ENCODE measurements at regions not wholly inside any gene's neighbourhood (a gene's known extent, or its start where the extent isn't known, plus 50 kb on each side); places are given as distances from the start of the nearest gene placed in this dataset.
"Not testable (repeated sequence)": the region's sequence is repeated elsewhere in the genome, so short reads cannot be mapped to it uniquely, and the experiment has no call there.

GRCh38 chr11:70600911-70601415 is 202.6 kb downstream of the CTTN start:
- not testable (repeated sequence) for H3K27ac ChIP-seq (ENCODE audit: low read depth, low read length); H3K36me3 ChIP-seq (ENCODE audit: control insufficient read depth, insufficient read depth, low read length); H3K9ac ChIP-seq (ENCODE audit: low read depth, low read length); H3K4me3 ChIP-seq (ENCODE audit: low read depth, low read length); H3K9me3 ChIP-seq (ENCODE audit: control insufficient read depth, insufficient read depth, low read length); H3K27me3 ChIP-seq (ENCODE audit: control insufficient read depth, insufficient read depth, low read length)
- peaks cover 16% of the 10 kb centered on the region for H3K4me1 ChIP-seq (ENCODE audit: control insufficient read depth, insufficient read depth, low read length)

- H3K27me3 ChIP-seq (ENCODE audit: control insufficient read depth, insufficient read depth, low read length): no peaks in the 10 kb centered on the region
Measured at GRCh38 chr11:70601861-70602538, 203.7 kb downstream of the CTTN start.

GRCh38 chr11:70603114-70603755 is 204.9 kb downstream of the CTTN start:
- H3K4me3 ChIP-seq (ENCODE audit: low read depth, low read length): no peak overlapping the region
- no peaks in the 10 kb centered on the region for H3K9me3 ChIP-seq (ENCODE audit: control insufficient read depth, insufficient read depth, low read length)
- H3K4me1 ChIP-seq (ENCODE audit: control insufficient read depth, insufficient read depth, low read length): peaks cover 18% of the 10 kb centered on the region
- no peaks in the 10 kb centered on the region for H3K27me3 ChIP-seq (ENCODE audit: control insufficient read depth, insufficient read depth, low read length)
- no peak overlapping the region for H3K27ac ChIP-seq (ENCODE audit: low read depth, low read length)
- H3K36me3 ChIP-seq (ENCODE audit: control insufficient read depth, insufficient read depth, low read length): no peaks in the 10 kb centered on the region
- H3K9ac ChIP-seq (ENCODE audit: low read depth, low read length): no peak overlapping the region

More at GRCh38 chr11:70601861-70602538, 203.7 kb downstream of the CTTN start:
- H3K4me1 ChIP-seq (ENCODE audit: control insufficient read depth, insufficient read depth, low read length): peaks cover 16% of the 10 kb centered on the region
- no peaks in the 10 kb centered on the region for H3K36me3 ChIP-seq (ENCODE audit: control insufficient read depth, insufficient read depth, low read length)
- H3K27ac ChIP-seq (ENCODE audit: low read depth, low read length): no peak overlapping the region
- no peaks in the 10 kb centered on the region for H3K9me3 ChIP-seq (ENCODE audit: control insufficient read depth, insufficient read depth, low read length)
- no peak overlapping the region for H3K4me3 ChIP-seq (ENCODE audit: low read depth, low read length)
- H3K9ac ChIP-seq (ENCODE audit: low read depth, low read length): no peak overlapping the region

GRCh38 chr11:70603756-70604211 is 205.5 kb downstream of the CTTN start:
- Histone ChIP-seq H3K27ac (ENCODE audit: low read depth, low read length) (no peak overlapping the region), H3K36me3 (ENCODE audit: control insufficient read depth, insufficient read depth, low read length) (no peaks in the 10 kb centered on the region), H3K27me3 (ENCODE audit: control insufficient read depth, insufficient read depth, low read length) (no peaks in the 10 kb centered on the region), H3K4me3 (ENCODE audit: low read depth, low read length) (no peak overlapping the region), H3K9me3 (ENCODE audit: control insufficient read depth, insufficient read depth, low read length) (no peaks in the 10 kb centered on the region), H3K9ac (ENCODE audit: low read depth, low read length) (no peak overlapping the region), H3K4me1 (ENCODE audit: control insufficient read depth, insufficient read depth, low read length) (peaks cover 24% of the 10 kb centered on the region)

- Histone ChIP-seq H3K27ac (ENCODE audit: low read depth, low read length) (no peak overlapping the region), H3K9me3 (ENCODE audit: control insufficient read depth, insufficient read depth, low read length) (no peaks in the 10 kb centered on the region), H3K36me3 (ENCODE audit: control insufficient read depth, insufficient read depth, low read length) (no peaks in the 10 kb centered on the region), H3K4me3 (ENCODE audit: low read depth, low read length) (no peak overlapping the region), H3K27me3 (ENCODE audit: control insufficient read depth, insufficient read depth, low read length) (no peaks in the 10 kb centered on the region), H3K9ac (ENCODE audit: low read depth, low read length) (no peak overlapping the region), H3K4me1 (ENCODE audit: control insufficient read depth, insufficient read depth, low read length) (peaks cover 27% of the 10 kb centered on the region)
Measured at GRCh38 chr11:70604221-70604620, 205.9 kb downstream of the CTTN start.

- Histone ChIP-seq H3K9ac (ENCODE audit: low read depth, low read length) (no peak overlapping the region), H3K4me1 (ENCODE audit: control insufficient read depth, insufficient read depth, low read length) (peaks cover 30% of the 10 kb centered on the region), H3K27ac (ENCODE audit: low read depth, low read length) (no peak overlapping the region)
Measured at GRCh38 chr11:70604630-70605467, 206.5 kb downstream of the CTTN start.

GRCh38 chr11:70605468-70605815 is 207.1 kb downstream of the CTTN start:
- Histone ChIP-seq H3K9ac (ENCODE audit: low read depth, low read length) (no peak overlapping the region), H3K27me3 (ENCODE audit: control insufficient read depth, insufficient read depth, low read length) (no peaks in the 10 kb centered on the region), H3K4me1 (ENCODE audit: control insufficient read depth, insufficient read depth, low read length) (peaks cover 36% of the 10 kb centered on the region), H3K4me3 (ENCODE audit: low read depth, low read length) (no peak overlapping the region), H3K9me3 (ENCODE audit: control insufficient read depth, insufficient read depth, low read length) (no peaks in the 10 kb centered on the region), H3K36me3 (ENCODE audit: control insufficient read depth, insufficient read depth, low read length) (no peaks in the 10 kb centered on the region), H3K27ac (ENCODE audit: low read depth, low read length) (no peak overlapping the region)

More at GRCh38 chr11:70604630-70605467, 206.5 kb downstream of the CTTN start:
- Histone ChIP-seq H3K4me3 (ENCODE audit: low read depth, low read length) (no peak overlapping the region), H3K27me3 (ENCODE audit: control insufficient read depth, insufficient read depth, low read length) (no peaks in the 10 kb centered on the region), H3K36me3 (ENCODE audit: control insufficient read depth, insufficient read depth, low read length) (no peaks in the 10 kb centered on the region), H3K9me3 (ENCODE audit: control insufficient read depth, insufficient read depth, low read length) (no peaks in the 10 kb centered on the region)

- H3K27me3 ChIP-seq (ENCODE audit: control insufficient read depth, insufficient read depth, low read length): no peaks in the 10 kb centered on the region
- H3K9ac ChIP-seq (ENCODE audit: low read depth, low read length): no peak overlapping the region
- H3K4me1 ChIP-seq (ENCODE audit: control insufficient read depth, insufficient read depth, low read length): peaks cover 40% of the 10 kb centered on the region
- no peaks in the 10 kb centered on the region for H3K9me3 ChIP-seq (ENCODE audit: control insufficient read depth, insufficient read depth, low read length)
- no peak overlapping the region for H3K27ac ChIP-seq (ENCODE audit: low read depth, low read length)
- no peaks in the 10 kb centered on the region for H3K36me3 ChIP-seq (ENCODE audit: control insufficient read depth, insufficient read depth, low read length)
- H3K4me3 ChIP-seq (ENCODE audit: low read depth, low read length): no peak overlapping the region
Measured at GRCh38 chr11:70605846-70606245, 207.5 kb downstream of the CTTN start.

GRCh38 chr11:70606248-70606950 is 208.1 kb downstream of the CTTN start:
- no peaks in the 10 kb centered on the region for H3K27me3 ChIP-seq (ENCODE audit: control insufficient read depth, insufficient read depth, low read length)
- H3K27ac ChIP-seq (ENCODE audit: low read depth, low read length): no peak overlapping the region
- no peaks in the 10 kb centered on the region for H3K9me3 ChIP-seq (ENCODE audit: control insufficient read depth, insufficient read depth, low read length)
- no peaks in the 10 kb centered on the region for H3K36me3 ChIP-seq (ENCODE audit: control insufficient read depth, insufficient read depth, low read length)
- no peak overlapping the region for H3K4me3 ChIP-seq (ENCODE audit: low read depth, low read length)
- H3K4me1 ChIP-seq (ENCODE audit: control insufficient read depth, insufficient read depth, low read length): peaks cover 45% of the 10 kb centered on the region
- H3K9ac ChIP-seq (ENCODE audit: low read depth, low read length): no peak overlapping the region

GRCh38 chr11:70606951-70607330 is 208.6 kb downstream of the CTTN start:
- Histone ChIP-seq H3K4me3 (ENCODE audit: low read depth, low read length) (no peak overlapping the region), H3K9me3 (ENCODE audit: control insufficient read depth, insufficient read depth, low read length) (no peaks in the 10 kb centered on the region), H3K27ac (ENCODE audit: low read depth, low read length) (no peak overlapping the region), H3K27me3 (ENCODE audit: control insufficient read depth, insufficient read depth, low read length) (no peaks in the 10 kb centered on the region), H3K4me1 (ENCODE audit: control insufficient read depth, insufficient read depth, low read length) (peaks cover 48% of the 10 kb centered on the region), H3K36me3 (ENCODE audit: control insufficient read depth, insufficient read depth, low read length) (no peaks in the 10 kb centered on the region), H3K9ac (ENCODE audit: low read depth, low read length) (no peak overlapping the region)
